CD4-positive, alpha-beta T cell treated with Interleukin-4 for 1 hour (primary cell): ENCODE measurements at regions not wholly inside any gene's neighbourhood (a gene's known extent, or its start where the extent isn't known, plus 50 kb on each side); places are given as distances from the start of the nearest gene placed in this dataset.

Experiments used
- DNase-seq, 2 donors: peaks; one replicate each; pipeline ENCODE4 v3.0.0-alpha.2; 2020 to 2022

- DNase-seq: no peak
Observed at GRCh38 chr10:75347186-75347585, 54.4 kb downstream of the ZNF503 start.

DNA sequence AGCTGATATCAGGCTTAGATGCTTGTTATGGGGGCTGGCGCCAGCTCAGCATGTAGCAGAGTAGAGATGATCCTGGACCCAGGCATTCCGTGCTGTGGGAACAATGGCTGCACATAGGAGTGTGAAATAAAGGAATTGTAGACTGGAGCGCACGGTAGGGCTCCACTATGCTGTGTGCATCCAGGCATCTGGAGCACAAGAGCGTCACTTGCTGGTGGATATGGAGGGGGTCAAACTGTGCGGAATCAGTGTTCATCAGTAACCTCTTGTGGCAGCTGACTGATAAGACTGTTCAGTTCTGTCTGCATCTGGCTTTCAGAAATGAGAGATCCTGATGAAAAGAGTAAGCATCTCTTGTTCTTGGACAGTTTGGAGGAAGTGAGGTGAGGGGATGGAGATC, 55.8 kb downstream of the ZNF503 start:
- DNase-seq: no peak

DNA sequence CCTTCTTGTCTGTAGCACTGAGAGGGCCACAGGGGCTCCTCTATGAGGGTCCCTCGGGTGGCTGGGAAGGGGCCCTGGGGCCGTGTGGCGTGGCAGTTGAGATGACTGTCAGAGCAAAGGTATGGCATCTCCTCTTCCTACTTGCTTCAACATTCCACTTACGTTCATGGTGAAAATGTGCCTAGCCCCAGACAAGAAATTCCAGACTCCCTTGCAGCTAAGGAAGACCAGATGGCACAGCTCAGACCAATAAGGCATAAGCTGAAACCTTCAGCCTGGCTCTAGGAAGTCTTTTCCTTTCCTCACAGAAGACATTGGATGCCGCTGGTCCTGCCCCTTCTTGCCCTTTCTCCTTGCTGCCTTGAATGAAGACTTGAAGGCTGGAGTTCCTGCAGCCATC, 57.4 kb downstream of the ZNF503 start:
- DNase-seq: no peak

GRCh38 chr10:75342397-75342796, 59.2 kb downstream of the ZNF503 start:
- DNase-seq: no peak

DNA sequence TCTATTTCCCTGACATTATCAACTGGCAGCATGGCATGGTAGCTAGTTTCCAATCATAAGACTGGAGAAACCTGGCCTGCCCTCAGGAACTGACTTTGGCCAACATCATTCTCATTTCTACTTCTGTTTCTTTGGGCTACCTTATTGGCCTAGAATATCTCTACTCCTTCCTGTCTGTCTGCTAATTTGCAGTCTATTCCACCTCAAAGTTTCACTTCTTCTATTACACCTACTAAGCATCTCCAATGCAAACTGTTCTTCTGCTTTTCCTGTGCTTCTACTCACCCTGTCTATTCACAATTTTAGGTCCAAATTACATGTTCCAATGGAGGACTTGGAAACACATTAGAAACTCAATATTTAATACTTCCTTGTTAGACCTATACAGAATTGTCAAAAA, 65.6 kb downstream of the ZNF503 start:
- DNase-seq: no peak

DNA sequence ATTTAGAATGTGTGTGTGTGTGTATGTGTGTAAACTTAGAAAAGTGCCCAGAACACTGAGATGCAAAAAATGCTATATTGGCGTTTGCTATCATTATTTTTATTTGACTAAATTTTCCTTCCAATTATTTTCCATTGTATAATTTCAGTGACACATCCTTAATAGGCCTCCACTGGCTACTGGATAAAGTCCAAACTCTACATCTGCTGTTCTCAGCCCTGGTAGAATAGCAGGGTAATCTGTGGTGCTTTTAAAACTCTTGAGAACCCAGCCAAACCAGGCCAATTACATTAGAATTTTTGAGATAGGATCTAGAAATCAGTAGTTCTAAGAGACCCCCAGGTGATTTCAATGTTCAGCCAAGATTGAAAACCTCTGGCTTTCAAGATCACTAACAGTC, 66.4 kb downstream of the ZNF503 start:
- DNase-seq: no peak

DNA sequence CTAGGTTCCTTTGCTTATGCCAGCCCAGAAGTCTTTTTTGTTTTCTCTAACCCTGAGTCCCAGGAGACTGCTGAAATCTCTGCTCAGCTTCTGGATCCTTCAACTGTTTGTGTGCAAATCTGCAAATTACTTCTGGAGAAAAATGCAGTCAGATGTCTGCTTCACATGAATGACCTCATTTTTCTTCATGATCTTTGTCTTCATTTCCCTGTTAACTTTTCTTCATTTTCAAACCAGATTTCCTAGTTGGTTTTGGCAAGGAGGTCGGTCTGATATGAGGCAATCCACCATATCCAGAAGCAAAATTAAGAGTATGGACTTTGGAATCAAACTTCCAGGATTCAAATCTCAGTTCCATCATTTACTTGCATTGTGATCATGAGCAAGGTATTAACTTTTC, 66.8 kb downstream of the ZNF503 start:
- DNase-seq: no peak

DNA sequence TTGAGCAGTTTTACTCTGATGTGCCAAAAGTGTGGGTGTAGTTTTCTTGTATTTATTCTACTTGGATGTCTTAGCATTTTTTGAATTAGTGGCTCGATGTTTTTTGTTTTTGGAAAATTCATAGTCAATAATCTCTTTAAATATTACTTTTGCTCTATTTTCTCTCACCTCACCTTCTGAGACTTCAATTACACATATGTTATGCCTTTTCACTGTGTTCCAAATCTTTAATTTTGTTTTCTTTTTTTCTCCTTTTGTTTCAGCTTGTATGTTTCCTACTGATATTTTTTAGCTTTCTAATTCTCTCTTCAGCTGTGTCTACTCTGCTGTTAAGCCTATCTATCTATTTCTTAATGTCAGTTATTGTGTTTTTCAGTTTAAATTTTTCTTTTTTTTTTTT, 69.5 kb downstream of the ZNF503 start:
- DNase-seq: no peak

GRCh38 chr10:75331081-75331480, 70.5 kb downstream of the ZNF503 start:
- DNase-seq: no peak

GRCh38 chr10:75329190-75329745, 72.3 kb downstream of the ZNF503 start:
- no peak for DNase-seq

GRCh38 chr10:75326306-75326705, 75.3 kb downstream of the ZNF503 start:
- no peak for DNase-seq

DNA sequence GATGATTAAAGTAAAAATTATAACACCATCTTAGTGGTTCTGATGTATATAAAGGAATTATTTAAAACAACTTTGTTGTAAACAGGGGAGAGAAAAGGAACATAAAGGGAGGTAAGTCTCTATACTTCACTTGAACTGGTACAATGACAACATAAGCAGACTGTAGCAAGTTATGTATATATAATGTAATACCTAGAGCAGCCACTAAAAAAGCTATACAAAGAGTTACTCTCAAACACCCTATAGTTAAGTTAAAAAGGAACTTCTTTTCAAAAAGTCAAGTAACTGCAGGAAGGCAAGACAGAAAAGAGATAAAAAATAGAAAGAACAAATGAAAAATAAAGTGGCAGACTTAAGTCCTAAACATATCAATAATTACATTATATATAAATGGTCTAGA, 82.3 kb downstream of the ZNF503 start:
- no peak for DNase-seq

DNA sequence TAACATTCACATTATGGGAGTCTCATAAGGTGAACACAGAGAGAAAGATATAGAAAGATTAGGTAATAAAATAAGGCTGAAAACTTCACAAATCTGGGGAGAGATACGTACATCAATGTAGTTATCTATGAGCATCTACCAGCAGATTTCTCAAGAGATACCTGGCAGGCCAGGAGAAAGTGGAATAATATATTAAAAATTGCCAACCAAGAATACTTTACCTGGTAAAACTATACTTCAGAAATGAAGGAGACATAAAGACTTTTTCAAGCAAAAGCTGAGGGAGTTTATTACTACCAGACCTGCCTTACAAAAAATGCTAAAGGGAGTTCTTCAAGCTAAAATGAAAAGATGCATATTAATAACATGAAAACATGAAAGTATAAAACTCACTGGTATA, 78.8 kb upstream of the COMTD1 start:
- DNase-seq: no peak

- DNase-seq: no peak
Observed at GRCh38 chr10:75312440-75312839, 76.7 kb upstream of the COMTD1 start.

GRCh38 chr10:75305675-75306074, 69.9 kb upstream of the COMTD1 start:
- no peak for DNase-seq

GRCh38 chr10:75304741-75305390, 69.1 kb upstream of the COMTD1 start:
- DNase-seq: no peak

DNA sequence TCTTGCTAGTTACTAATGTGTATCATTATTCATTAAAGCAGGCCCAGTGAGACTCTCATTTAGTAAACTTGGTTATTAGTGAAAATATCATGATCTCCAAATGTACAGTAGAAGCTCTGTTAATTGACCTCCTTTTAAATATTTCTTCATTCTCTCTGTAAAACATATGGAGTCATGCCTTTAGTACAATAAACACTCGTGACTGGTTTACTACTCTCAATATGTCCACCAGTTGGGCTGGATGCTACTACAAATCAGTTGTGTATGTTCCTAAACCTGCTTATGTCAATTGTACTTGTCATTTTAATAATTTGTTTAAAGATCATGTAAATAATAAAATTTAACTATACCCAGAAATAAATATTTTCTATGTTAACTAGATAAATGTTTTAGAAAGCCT, 68.6 kb upstream of the COMTD1 start:
- DNase-seq: no peak

DNA sequence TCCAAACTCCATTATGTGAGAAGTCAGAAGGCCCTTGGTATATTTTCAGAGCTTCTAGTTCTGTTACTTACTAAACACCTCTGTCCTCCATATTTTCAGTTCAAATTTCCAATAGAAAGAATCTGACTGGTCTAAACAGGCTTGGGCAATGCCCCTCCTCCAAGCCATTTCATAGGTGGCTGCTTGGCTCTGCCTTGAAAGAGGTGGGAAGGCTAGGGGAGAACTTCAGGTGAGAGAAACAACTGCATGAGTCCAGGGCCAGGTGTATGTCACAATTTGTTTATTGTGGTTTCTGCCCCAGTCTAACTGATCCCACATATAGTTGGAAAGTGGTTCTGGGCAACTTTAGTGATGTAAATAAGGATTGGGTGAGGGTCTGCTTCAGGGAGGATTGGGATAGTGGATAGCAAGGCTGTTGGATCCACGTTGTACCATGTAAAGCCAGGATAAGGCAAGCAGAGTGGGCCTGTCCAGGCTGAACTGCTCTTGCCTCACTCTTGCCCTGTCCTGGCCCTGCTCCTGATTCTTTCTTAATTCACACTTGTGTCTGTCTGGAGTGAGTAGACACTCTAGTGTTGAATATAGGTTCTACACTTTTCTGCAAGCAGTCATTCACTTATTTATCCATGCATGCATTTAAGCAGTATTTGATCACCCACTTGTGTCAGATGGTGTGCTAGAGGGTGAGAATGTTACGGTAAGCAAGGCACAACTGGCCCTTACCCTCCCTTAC, 67.5 kb upstream of the COMTD1 start:
- DNase-seq: no peak

DNA sequence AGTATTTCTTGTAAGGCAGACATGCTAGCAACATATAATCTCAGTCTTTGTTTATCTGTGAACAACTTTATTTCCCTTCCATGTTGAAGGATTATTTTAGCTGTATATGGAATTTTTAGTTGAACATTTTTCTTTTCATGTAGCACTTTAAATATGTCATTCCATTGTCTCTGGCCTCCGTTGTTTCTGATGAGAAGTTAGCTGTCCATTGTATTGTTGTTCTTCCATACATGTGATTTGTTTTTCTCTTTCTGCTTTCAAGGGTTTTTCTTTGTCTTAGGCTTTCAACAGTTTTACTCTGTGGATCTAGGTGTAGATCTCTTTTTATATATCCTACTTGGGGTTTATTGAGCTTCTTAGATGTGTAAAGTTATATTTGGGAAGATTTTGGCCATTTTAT, 66.3 kb upstream of the COMTD1 start:
- DNase-seq: no peak

GRCh38 chr10:75297021-75297599, 61.4 kb upstream of the COMTD1 start:
- DNase-seq: no peak

DNA sequence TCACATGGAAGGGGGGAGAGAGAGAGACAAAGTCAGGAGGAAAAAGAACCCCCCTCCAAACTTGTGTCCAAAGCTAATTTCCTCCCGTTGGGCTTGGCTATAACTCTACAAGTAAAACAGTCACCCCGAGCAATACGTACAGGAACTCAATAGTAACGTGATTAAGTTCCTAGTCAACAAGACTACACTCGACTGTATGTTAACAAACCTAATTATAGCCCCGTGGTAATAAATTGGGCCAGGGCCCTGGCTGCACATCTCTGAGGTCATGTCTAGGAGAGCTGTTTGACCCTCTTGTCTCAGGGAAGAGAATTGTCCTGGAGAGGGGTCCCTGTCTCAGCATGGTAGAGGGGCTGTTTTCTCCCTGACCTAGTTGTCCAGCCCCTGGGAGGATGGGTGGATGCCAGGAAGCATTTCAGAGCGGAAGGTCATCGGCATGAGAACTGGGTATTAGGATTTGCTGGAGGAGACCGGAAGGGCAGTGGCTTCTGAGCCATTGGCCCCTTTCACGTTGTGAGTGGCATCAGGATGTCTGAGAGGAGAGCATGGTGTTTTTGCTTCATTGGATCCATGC, 60.2 kb upstream of the COMTD1 start:
- DNase-seq: no peak

DNA sequence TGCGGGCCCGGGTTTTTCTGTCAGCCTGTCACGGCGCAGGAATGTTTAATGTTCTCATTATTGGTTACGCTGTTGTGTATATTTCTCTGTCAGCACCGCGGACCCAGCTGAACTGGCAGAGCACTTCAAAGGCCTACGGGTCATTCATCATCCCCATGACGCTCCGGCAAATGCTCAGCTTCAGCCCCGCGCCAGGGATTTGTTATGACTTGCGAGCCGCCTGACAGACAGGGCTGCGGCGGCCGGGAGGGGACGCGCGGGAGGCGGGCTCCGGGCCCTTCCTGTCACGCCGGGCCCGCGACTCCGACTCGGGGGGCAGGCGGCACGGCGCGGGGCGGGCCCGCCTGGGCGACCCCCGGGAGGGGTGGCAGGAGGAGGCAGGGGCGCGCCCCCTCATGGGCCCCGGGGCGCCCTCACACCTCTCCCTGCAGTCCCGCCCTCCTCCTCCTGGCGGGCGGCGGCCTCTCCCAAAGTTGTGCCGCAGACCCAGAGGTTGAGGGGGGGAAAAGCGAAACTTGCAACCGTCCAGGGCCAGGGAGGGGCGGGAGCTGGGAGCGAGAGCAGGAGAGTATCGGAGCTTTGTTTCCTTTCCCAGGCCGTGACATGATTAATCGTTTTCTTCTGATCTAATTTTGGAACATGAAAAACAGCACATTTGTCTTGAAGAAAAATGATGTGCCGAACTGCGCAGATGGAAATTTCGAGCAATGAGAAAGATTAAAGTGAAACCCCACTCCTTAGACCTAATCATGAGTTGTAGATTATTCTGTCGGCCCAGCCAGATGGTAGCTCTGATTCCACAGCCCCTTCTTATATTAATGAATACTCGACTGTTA, 59.3 kb upstream of the COMTD1 start:
- DNase-seq: peak; percentile 45

- DNase-seq: no peak
Observed at GRCh38 chr10:75294518-75294865, 58.7 kb upstream of the COMTD1 start.
